Right renal pelvis (tissue), 4 donors: ENCODE measurements at regions not wholly inside any gene's neighbourhood (a gene's known extent, or its start where the extent isn't known, plus 50 kb on each side); places are given as distances from the start of the nearest gene placed in this dataset.

Experiments used
- DNase-seq, 4 donors: peaks; one replicate each; pipeline ENCODE4 v3.0.0-alpha.2; 2013; ENCODE audit warnings: low read depth in 4 of 4, low spot score in 3 of 4, missing footprints in 1 of 4

- no peak for DNase-seq
Observed at GRCh38 chr2:37425408-37425807, 81.0 kb downstream of the QPCT start.

GRCh38 chr2:37427241-37427640 is 82.8 kb downstream of the QPCT start:
- no peak for DNase-seq

GRCh38 chr2:37436323-37436722 is 91.9 kb downstream of the QPCT start:
- DNase-seq: no peak

- DNase-seq: no peak
Observed at GRCh38 chr2:37439131-37439642, 94.8 kb downstream of the QPCT start.

- DNase-seq: no peak
Observed at GRCh38 chr2:37441055-37441454, 96.6 kb downstream of the QPCT start.

GRCh38 chr2:37443082-37443481 is 98.7 kb downstream of the QPCT start:
- DNase-seq: no peak

GRCh38 chr2:37447446-37447845 is 103.0 kb downstream of the QPCT start:
- no peak for DNase-seq

GRCh38 chr2:37448342-37449120 is 104.1 kb downstream of the QPCT start:
- DNase-seq: no peak

GRCh38 chr2:37449761-37450296 is 105.4 kb downstream of the QPCT start:
- DNase-seq: peak in 3 of 4 donors; percentile 60 to 77 (median 63)

GRCh38 chr2:37453027-37453426 is 108.6 kb downstream of the QPCT start:
- DNase-seq: no peak

GRCh38 chr2:37454851-37455762 is 110.7 kb downstream of the QPCT start:
- DNase-seq: no peak

- DNase-seq: no peak
Observed at GRCh38 chr2:37456479-37456878, 112.0 kb downstream of the QPCT start.

GRCh38 chr2:37457401-37457901 is 113.0 kb downstream of the QPCT start:
- DNase-seq: no peak

GRCh38 chr2:37458133-37458532 is 113.7 kb downstream of the QPCT start:
- no peak for DNase-seq

GRCh38 chr2:37459095-37459981 is 114.9 kb downstream of the QPCT start:
- DNase-seq: no peak

- DNase-seq: no peak
Observed at GRCh38 chr2:37460896-37461229, 116.4 kb downstream of the QPCT start.

GRCh38 chr2:37464067-37464466 is 119.6 kb downstream of the QPCT start:
- DNase-seq: no peak

GRCh38 chr2:37466533-37467222 is 122.2 kb downstream of the QPCT start:
- no peak for DNase-seq

GRCh38 chr2:37468170-37468569 is 123.7 kb downstream of the QPCT start:
- no peak for DNase-seq

- no peak for DNase-seq
Observed at GRCh38 chr2:37469126-37469525, 124.7 kb downstream of the QPCT start.
